SK-N-SH treated with all-trans-retinoic acid at 6 μM for 48 hours (cell line): ENCODE measurements at regions not wholly inside any gene's neighbourhood (a gene's known extent, or its start where the extent isn't known, plus 50 kb on each side); places are given as distances from the start of the nearest gene placed in this dataset.

ENCODE experiments used
- ATAC-seq: fragments of 200-7000 bp; cut with Tn5 transposase; 3 replicates; pipeline ENCODE4 v1.9.1; 2020; ENCODE audit warnings: mild to moderate bottlenecking, moderate library complexity
- ARNTL ChIP-seq: fragments of 450-650 bp; formaldehyde crosslinking; IDR thresholded peaks from 2 replicates; pipeline ENCODE4 v1.5.0; 2020; ENCODE audit warnings: low read depth, mild to moderate bottlenecking, moderate library complexity, borderline replicate concordance
- GLIS3 ChIP-seq: fragments of 250-450 bp; sonication (Bioruptor Pico); IDR thresholded peaks from 2 replicates; pipeline ENCODE4 v1.5.0; 2020; ENCODE audit warnings: mild to moderate bottlenecking, moderate library complexity
- OSR1 ChIP-seq: fragments of 250-450 bp; sonication (Bioruptor Pico); IDR thresholded peaks from 2 replicates; pipeline ENCODE4 v1.8.0; 2022; ENCODE audit warnings: moderate library complexity, mild to moderate bottlenecking, inconsistent platforms
- PPARA ChIP-seq: fragments of 250-450 bp; sonication (Bioruptor Pico); IDR thresholded peaks from 2 replicates; pipeline ENCODE4 v1.5.0; 2020; ENCODE audit warnings: mild to moderate bottlenecking, borderline replicate concordance
- RARB ChIP-seq: fragments of 250-450 bp; sonication (Bioruptor Pico); IDR thresholded peaks from 2 replicates; pipeline ENCODE4 v1.8.0; 2021; ENCODE audit warnings: mild to moderate bottlenecking, moderate library complexity
- SNAI2 ChIP-seq: fragments of 250-450 bp; sonication (Bioruptor Pico); IDR thresholded peaks from 2 replicates; pipeline ENCODE4 v1.5.0; 2020; ENCODE audit warnings: mild to moderate bottlenecking, moderate library complexity
- TCF4 ChIP-seq: fragments of 250-450 bp; sonication (Bioruptor Pico); IDR thresholded peaks from 2 replicates; pipeline ENCODE4 v1.8.0; 2021; ENCODE audit warnings: mild to moderate bottlenecking, moderate library complexity, borderline replicate concordance
- TOX ChIP-seq: fragments of 250-450 bp; sonication (Bioruptor Pico); IDR thresholded peaks from 2 replicates; pipeline ENCODE4 v1.8.0; 2021; ENCODE audit warnings: mild to moderate bottlenecking, moderate library complexity, borderline replicate concordance
- ZC3H10 ChIP-seq: fragments of 250-450 bp; sonication (Bioruptor Pico); IDR thresholded peaks from 2 replicates; pipeline ENCODE4 v1.5.1; 2021; ENCODE audit warnings: mild to moderate bottlenecking, moderate library complexity
- ZFP3 ChIP-seq: fragments of 250-450 bp; sonication (Bioruptor Pico); IDR thresholded peaks from 2 replicates; pipeline ENCODE4 v1.5.0; 2020; ENCODE audit warnings: mild to moderate bottlenecking, moderate library complexity
- ZFP30 ChIP-seq: fragments of 450-650 bp; formaldehyde crosslinking; IDR thresholded peaks from 2 replicates; pipeline ENCODE4 v1.5.0; 2022; ENCODE audit warnings: mild to moderate bottlenecking, moderate library complexity
- ZNF565 ChIP-seq: fragments of 450-650 bp; formaldehyde crosslinking; conservative IDR thresholded peaks from 2 replicates; pipeline ENCODE4 v1.5.0; 2020; ENCODE audit warnings: low read depth, mild to moderate bottlenecking, moderate library complexity
- ZNF70 ChIP-seq: fragments of 450-650 bp; formaldehyde crosslinking; IDR thresholded peaks from 2 replicates; pipeline ENCODE4 v1.5.0; 2020; ENCODE audit warnings: mild to moderate bottlenecking, moderate library complexity
- ZNF8 ChIP-seq: fragments of 450-650 bp; formaldehyde crosslinking; IDR thresholded peaks from 2 replicates; pipeline ENCODE4 v1.5.0; 2020; ENCODE audit warnings: mild to moderate bottlenecking, moderate library complexity
- TF ChIP-seq, protein P1 (sequence below): fragments of 250-450 bp; sonication (Bioruptor Pico); IDR thresholded peaks from 2 replicates; pipeline ENCODE4 v1.5.1; 2021; ENCODE audit warnings: mild to moderate bottlenecking, moderate library complexity
- TF ChIP-seq, protein P2 (sequence below): fragments of 250-450 bp; sonication (Bioruptor Pico); IDR thresholded peaks from 2 replicates; pipeline ENCODE4 v1.8.0; 2021; ENCODE audit warnings: low read depth, mild to moderate bottlenecking, moderate library complexity, borderline replicate concordance
- TF ChIP-seq, protein P3 (sequence below): fragments of 250-450 bp; sonication (Bioruptor Pico); IDR thresholded peaks from 2 replicates; pipeline ENCODE4 v1.5.0; 2020; ENCODE audit warnings: mild to moderate bottlenecking, moderate library complexity
- TF ChIP-seq, protein P4 (sequence below): fragments of 250-450 bp; sonication (Bioruptor Pico); IDR thresholded peaks from 2 replicates; pipeline ENCODE4 v1.8.0; 2020; ENCODE audit warnings: mild to moderate bottlenecking, moderate library complexity, borderline replicate concordance
- TF ChIP-seq, protein P5 (sequence below): fragments of 250-450 bp; sonication (Bioruptor Pico); IDR thresholded peaks from 2 replicates; pipeline ENCODE4 v1.5.1; 2020; ENCODE audit warnings: low read depth, mild to moderate bottlenecking, moderate library complexity

DNA sequence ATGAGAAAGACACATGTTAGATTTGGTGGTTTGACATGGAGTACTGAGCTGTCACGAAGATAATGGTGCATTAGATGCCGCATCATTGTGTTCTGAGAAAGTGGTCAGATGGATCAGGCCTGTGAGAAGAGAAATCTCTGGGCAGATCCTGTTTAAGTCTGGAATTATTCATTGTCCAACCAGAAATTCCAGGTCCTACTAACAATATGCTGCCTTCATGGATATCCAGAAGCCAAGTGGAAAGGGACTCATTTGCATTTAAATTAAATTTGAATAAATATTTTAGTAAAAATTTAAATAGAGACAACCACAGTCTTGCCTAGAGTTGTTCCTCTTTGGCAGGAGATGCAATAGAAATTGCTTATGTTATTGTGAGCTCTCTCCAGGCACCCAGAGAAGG is 330.5 kb upstream of the TMEM132C start:
- TF ChIP-seq RARB (CRISPR knock-in tag) (no peak), PPARA (CRISPR knock-in tag) (no peak), SNAI2 (no peak), OSR1 (CRISPR knock-in tag) (no peak), ZNF8 (no peak), ZFP3 (CRISPR knock-in tag) (no peak), TOX (CRISPR knock-in tag) (no peak), ZNF70 (CRISPR knock-in tag) (no peak), ZNF565 (no peak), ARNTL (no peak), ZC3H10 (CRISPR knock-in tag) (no peak), ZFP30 (CRISPR knock-in tag) (no peak), GLIS3 (CRISPR knock-in tag) (no peak), TCF4 (no peak)
- TF ChIP-seq, protein P1, sequence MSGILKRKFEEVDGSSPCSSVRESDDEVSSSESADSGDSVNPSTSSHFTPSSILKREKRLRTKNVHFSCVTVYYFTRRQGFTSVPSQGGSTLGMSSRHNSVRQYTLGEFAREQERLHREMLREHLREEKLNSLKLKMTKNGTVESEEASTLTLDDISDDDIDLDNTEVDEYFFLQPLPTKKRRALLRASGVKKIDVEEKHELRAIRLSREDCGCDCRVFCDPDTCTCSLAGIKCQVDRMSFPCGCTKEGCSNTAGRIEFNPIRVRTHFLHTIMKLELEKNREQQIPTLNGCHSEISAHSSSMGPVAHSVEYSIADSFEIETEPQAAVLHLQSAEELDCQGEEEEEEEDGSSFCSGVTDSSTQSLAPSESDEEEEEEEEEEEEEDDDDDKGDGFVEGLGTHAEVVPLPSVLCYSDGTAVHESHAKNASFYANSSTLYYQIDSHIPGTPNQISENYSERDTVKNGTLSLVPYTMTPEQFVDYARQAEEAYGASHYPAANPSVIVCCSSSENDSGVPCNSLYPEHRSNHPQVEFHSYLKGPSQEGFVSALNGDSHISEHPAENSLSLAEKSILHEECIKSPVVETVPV (CRISPR knock-in tag) = no peak
- TF ChIP-seq, protein P2, sequence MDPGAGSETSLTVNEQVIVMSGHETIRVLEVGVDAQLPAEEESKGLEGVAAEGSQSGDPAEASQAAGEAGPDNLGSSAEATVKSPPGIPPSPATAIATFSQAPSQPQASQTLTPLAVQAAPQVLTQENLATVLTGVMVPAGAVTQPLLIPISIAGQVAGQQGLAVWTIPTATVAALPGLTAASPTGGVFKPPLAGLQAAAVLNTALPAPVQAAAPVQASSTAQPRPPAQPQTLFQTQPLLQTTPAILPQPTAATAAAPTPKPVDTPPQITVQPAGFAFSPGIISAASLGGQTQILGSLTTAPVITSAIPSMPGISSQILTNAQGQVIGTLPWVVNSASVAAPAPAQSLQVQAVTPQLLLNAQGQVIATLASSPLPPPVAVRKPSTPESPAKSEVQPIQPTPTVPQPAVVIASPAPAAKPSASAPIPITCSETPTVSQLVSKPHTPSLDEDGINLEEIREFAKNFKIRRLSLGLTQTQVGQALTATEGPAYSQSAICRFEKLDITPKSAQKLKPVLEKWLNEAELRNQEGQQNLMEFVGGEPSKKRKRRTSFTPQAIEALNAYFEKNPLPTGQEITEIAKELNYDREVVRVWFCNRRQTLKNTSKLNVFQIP (CRISPR knock-in tag) = no peak
- TF ChIP-seq, protein P3, sequence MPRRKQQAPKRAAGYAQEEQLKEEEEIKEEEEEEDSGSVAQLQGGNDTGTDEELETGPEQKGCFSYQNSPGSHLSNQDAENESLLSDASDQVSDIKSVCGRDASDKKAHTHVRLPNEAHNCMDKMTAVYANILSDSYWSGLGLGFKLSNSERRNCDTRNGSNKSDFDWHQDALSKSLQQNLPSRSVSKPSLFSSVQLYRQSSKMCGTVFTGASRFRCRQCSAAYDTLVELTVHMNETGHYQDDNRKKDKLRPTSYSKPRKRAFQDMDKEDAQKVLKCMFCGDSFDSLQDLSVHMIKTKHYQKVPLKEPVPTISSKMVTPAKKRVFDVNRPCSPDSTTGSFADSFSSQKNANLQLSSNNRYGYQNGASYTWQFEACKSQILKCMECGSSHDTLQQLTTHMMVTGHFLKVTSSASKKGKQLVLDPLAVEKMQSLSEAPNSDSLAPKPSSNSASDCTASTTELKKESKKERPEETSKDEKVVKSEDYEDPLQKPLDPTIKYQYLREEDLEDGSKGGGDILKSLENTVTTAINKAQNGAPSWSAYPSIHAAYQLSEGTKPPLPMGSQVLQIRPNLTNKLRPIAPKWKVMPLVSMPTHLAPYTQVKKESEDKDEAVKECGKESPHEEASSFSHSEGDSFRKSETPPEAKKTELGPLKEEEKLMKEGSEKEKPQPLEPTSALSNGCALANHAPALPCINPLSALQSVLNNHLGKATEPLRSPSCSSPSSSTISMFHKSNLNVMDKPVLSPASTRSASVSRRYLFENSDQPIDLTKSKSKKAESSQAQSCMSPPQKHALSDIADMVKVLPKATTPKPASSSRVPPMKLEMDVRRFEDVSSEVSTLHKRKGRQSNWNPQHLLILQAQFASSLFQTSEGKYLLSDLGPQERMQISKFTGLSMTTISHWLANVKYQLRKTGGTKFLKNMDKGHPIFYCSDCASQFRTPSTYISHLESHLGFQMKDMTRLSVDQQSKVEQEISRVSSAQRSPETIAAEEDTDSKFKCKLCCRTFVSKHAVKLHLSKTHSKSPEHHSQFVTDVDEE = no peak
- ATAC-seq = no peak

DNA sequence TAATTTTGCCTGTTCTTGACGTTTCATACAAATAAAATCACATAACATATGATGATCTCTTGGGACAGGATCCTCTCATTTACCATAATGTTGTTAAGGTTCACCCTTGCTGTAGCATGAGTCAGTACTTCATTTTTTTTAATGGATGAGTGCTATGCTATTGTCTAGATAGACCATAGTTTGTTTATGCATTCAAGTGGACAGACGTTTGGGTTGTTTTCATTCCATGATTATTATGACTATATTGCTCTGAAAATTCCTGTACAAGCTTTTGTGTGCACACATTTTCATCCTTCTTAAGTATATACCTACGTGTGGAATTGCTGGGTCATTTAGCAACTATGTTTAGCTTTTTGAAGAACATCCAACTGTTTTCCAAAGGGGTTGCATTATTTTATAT is 325.6 kb upstream of the TMEM132C start:
- ATAC-seq = no peak
- TF ChIP-seq PPARA (CRISPR knock-in tag) (no peak), RARB (CRISPR knock-in tag) (no peak), ZFP3 (CRISPR knock-in tag) (no peak), ZNF8 (no peak), ZC3H10 (CRISPR knock-in tag) (no peak), ZNF565 (no peak), OSR1 (CRISPR knock-in tag) (no peak), ZNF70 (CRISPR knock-in tag) (no peak)
- TF ChIP-seq, protein P4, sequence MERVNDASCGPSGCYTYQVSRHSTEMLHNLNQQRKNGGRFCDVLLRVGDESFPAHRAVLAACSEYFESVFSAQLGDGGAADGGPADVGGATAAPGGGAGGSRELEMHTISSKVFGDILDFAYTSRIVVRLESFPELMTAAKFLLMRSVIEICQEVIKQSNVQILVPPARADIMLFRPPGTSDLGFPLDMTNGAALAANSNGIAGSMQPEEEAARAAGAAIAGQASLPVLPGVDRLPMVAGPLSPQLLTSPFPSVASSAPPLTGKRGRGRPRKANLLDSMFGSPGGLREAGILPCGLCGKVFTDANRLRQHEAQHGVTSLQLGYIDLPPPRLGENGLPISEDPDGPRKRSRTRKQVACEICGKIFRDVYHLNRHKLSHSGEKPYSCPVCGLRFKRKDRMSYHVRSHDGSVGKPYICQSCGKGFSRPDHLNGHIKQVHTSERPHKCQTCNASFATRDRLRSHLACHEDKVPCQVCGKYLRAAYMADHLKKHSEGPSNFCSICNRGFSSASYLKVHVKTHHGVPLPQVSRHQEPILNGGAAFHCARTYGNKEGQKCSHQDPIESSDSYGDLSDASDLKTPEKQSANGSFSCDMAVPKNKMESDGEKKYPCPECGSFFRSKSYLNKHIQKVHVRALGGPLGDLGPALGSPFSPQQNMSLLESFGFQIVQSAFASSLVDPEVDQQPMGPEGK (CRISPR knock-in tag) = no peak
- TF ChIP-seq, protein P5, sequence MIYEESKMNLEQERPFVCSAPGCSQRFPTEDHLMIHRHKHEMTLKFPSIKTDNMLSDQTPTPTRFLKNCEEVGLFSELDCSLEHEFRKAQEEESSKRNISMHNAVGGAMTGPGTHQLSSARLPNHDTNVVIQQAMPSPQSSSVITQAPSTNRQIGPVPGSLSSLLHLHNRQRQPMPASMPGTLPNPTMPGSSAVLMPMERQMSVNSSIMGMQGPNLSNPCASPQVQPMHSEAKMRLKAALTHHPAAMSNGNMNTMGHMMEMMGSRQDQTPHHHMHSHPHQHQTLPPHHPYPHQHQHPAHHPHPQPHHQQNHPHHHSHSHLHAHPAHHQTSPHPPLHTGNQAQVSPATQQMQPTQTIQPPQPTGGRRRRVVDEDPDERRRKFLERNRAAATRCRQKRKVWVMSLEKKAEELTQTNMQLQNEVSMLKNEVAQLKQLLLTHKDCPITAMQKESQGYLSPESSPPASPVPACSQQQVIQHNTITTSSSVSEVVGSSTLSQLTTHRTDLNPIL (CRISPR knock-in tag) = no peak
- TF ChIP-seq, protein P3 = no peak
